Osteoblast (primary cell): ENCODE measurements at regions not wholly inside any gene's neighbourhood (a gene's known extent, or its start where the extent isn't known, plus 50 kb on each side); places are given as distances from the start of the nearest gene placed in this dataset.

Source experiments
- DNase-seq: peaks from one replicate; pipeline ENCODE4 v3.0.0; 2011; ENCODE audit warnings: low spot score, mixed read lengths; ENCODE audit not compliant: insufficient read length; ENCODE audit errors: missing footprints
- H2AFZ ChIP-seq: 2 replicates; pipeline ENCODE4 v1.6.0; 2011; ENCODE audit warnings: mild to moderate bottlenecking, low read length
- H3K27ac ChIP-seq: 2 replicates; pipeline ENCODE4 v1.5.1; 2011; ENCODE audit warnings: mild to moderate bottlenecking, low read depth, low read length, moderate library complexity
- H3K27me3 ChIP-seq: 2 replicates; pipeline ENCODE4 v1.6.0; 2012; ENCODE audit warnings: mild to moderate bottlenecking, control low read depth, inconsistent platforms, low read length, moderate library complexity; ENCODE audit not compliant: insufficient read depth
- H3K36me3 ChIP-seq: 2 replicates; pipeline ENCODE4 v1.5.1; 2011; ENCODE audit warnings: mild to moderate bottlenecking, low read length, control low read depth, moderate library complexity; ENCODE audit not compliant: insufficient read depth
- H3K4me1 ChIP-seq: 2 replicates; pipeline ENCODE4 v1.5.1; 2011; ENCODE audit warnings: mild to moderate bottlenecking, low read length, control low read depth, moderate library complexity; ENCODE audit not compliant: insufficient read depth
- H3K4me2 ChIP-seq: 2 replicates; pipeline ENCODE4 v1.6.0; 2011; ENCODE audit warnings: mild to moderate bottlenecking, low read length; ENCODE audit not compliant: insufficient read depth
- H3K4me3 ChIP-seq: fragments of 200-600 bp; sonication (generic); 3 replicates; pipeline ENCODE4 v1.5.1; 2012; ENCODE audit warnings: mild to moderate bottlenecking, low read length, inconsistent platforms; ENCODE audit not compliant: insufficient read depth
- H3K79me2 ChIP-seq: 2 replicates; pipeline ENCODE4 v1.6.0; 2012; ENCODE audit warnings: mild to moderate bottlenecking, low read length, control low read depth, inconsistent platforms; ENCODE audit not compliant: insufficient read depth
- H3K9me3 ChIP-seq: 2 replicates; pipeline ENCODE4 v1.5.1; 2011; ENCODE audit warnings: low read depth, low read length, control low read depth
- H4K20me1 ChIP-seq: 2 replicates; pipeline ENCODE4 v1.6.0; 2012; ENCODE audit warnings: mild to moderate bottlenecking, low read length, control low read depth; ENCODE audit not compliant: insufficient read depth
- CTCF ChIP-seq: IDR thresholded peaks from 2 replicates; pipeline ENCODE4 v1.5.1; 2011; ENCODE audit warnings: mild to moderate bottlenecking, low read depth, low read length, moderate library complexity; ENCODE audit errors: extremely low read depth

- Histone ChIP-seq H2AFZ (no peak overlapping the region), H3K27ac (no peak overlapping the region), H4K20me1 (no peaks in the 10 kb centered on the region), H3K9me3 (no peaks in the 10 kb centered on the region), H3K79me2 (no peaks in the 10 kb centered on the region), H3K4me2 (no peak overlapping the region), H3K4me1 (no peaks in the 10 kb centered on the region), H3K27me3 (no peaks in the 10 kb centered on the region), H3K36me3 (no peaks in the 10 kb centered on the region), H3K4me3 (no peak overlapping the region)
- no peak for TF ChIP-seq CTCF
- DNase-seq = no peak
Observed at GRCh38 chr3:147215660-147216059, 190.7 kb downstream of the ZIC4 start.

- no peaks in the 10 kb centered on the region for H3K79me2 ChIP-seq
- no peak for DNase-seq
- no peak overlapping the region for H3K4me3 ChIP-seq
- H3K36me3 ChIP-seq = no peaks in the 10 kb centered on the region
- no peaks in the 10 kb centered on the region for H3K4me1 ChIP-seq
- H2AFZ ChIP-seq = no peak overlapping the region
- H3K9me3 ChIP-seq = no peaks in the 10 kb centered on the region
- TF ChIP-seq CTCF = no peak
- H3K27me3 ChIP-seq = no peaks in the 10 kb centered on the region
- no peaks in the 10 kb centered on the region for H4K20me1 ChIP-seq
- no peak overlapping the region for H3K4me2 ChIP-seq
- no peak overlapping the region for H3K27ac ChIP-seq
Observed at GRCh38 chr3:147213633-147214032, 192.7 kb downstream of the ZIC4 start.

- H3K4me3 ChIP-seq = no peak overlapping the region
- H3K27me3 ChIP-seq = no peaks in the 10 kb centered on the region
- H3K79me2 ChIP-seq = no peaks in the 10 kb centered on the region
- H3K36me3 ChIP-seq = no peaks in the 10 kb centered on the region
- H3K4me2 ChIP-seq = no peak overlapping the region
- no peaks in the 10 kb centered on the region for H4K20me1 ChIP-seq
- no peak for TF ChIP-seq CTCF
- no peaks in the 10 kb centered on the region for H3K4me1 ChIP-seq
- H2AFZ ChIP-seq = no peak overlapping the region
- no peaks in the 10 kb centered on the region for H3K9me3 ChIP-seq
- no peak overlapping the region for H3K27ac ChIP-seq
- no peak for DNase-seq
Observed at GRCh38 chr3:147210676-147211075, 195.7 kb downstream of the ZIC4 start.

- Histone ChIP-seq H3K27me3 (no peaks in the 10 kb centered on the region), H4K20me1 (no peaks in the 10 kb centered on the region), H3K4me3 (no peak overlapping the region), H3K36me3 (no peaks in the 10 kb centered on the region), H3K4me1 (no peaks in the 10 kb centered on the region), H3K9me3 (no peaks in the 10 kb centered on the region), H3K79me2 (no peaks in the 10 kb centered on the region), H3K27ac (no peak overlapping the region), H2AFZ (no peak overlapping the region), H3K4me2 (no peak overlapping the region)
- TF ChIP-seq CTCF = no peak
- DNase-seq = no peak
Observed at GRCh38 chr3:147201086-147201485, 205.3 kb downstream of the ZIC4 start.
